GM10266 (cell line): ENCODE measurements at regions not wholly inside any gene's neighbourhood (a gene's known extent, or its start where the extent isn't known, plus 50 kb on each side); places are given as distances from the start of the nearest gene placed in this dataset.
"Not testable (repeated sequence)": the region's sequence is repeated elsewhere in the genome, so short reads cannot be mapped to it uniquely, and the experiment has no call there.

Experiments used
- DNase-seq: peaks from one replicate; pipeline ENCODE4 v3.0.0; 2012; ENCODE audit errors: extremely low spot score
- TF ChIP-seq, protein P1 (sequence below): IDR thresholded peaks from 2 replicates; pipeline ENCODE4 v1.5.1; 2012; ENCODE audit warnings: mild to moderate bottlenecking, low read depth; ENCODE audit not compliant: control insufficient read depth, insufficient read depth; ENCODE audit errors: missing control alignments

DNA sequence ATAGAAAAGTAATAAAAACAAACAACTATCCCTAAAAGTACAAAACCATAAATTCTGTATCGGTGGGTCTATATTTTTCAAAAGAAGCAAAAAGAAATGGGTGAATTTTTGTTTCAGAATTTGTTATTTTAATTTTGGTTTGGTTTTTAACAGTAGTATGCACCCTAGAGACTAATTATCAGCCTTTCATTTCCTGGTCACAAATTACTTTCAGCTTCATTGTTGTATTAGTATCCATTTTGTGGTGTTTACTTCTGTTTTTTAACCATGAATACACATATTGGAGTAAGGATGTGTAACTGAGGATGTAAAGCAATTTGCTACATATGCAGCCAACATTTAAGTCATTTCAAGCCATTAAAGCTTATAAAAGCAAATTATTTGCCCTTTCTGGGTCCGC, 97.8 kb downstream of the LUZP4 start:
- no peak for DNase-seq
- TF ChIP-seq, protein P1, sequence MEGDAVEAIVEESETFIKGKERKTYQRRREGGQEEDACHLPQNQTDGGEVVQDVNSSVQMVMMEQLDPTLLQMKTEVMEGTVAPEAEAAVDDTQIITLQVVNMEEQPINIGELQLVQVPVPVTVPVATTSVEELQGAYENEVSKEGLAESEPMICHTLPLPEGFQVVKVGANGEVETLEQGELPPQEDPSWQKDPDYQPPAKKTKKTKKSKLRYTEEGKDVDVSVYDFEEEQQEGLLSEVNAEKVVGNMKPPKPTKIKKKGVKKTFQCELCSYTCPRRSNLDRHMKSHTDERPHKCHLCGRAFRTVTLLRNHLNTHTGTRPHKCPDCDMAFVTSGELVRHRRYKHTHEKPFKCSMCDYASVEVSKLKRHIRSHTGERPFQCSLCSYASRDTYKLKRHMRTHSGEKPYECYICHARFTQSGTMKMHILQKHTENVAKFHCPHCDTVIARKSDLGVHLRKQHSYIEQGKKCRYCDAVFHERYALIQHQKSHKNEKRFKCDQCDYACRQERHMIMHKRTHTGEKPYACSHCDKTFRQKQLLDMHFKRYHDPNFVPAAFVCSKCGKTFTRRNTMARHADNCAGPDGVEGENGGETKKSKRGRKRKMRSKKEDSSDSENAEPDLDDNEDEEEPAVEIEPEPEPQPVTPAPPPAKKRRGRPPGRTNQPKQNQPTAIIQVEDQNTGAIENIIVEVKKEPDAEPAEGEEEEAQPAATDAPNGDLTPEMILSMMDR, result no peak

DNA sequence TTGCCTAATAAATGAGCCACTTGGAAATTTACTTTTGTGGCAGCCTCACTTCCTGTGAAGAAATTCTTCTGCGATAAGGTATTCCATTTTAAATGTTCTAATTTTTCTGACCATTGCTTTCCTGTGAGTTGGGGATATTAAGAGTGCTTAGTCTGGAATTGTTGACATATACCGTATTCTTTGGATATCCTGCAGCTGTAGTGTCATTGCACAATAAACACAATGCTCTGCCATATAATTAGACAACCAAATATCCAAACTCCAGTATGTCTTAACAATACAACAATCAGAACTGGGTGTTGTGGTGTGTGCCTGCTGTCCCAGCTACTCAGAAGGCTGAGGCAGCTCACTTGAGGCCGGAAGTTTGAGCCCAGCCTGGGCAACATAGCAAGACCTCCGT, 99.4 kb downstream of the LUZP4 start:
- TF ChIP-seq, protein P1, result no peak
- DNase-seq, result no peak

DNA sequence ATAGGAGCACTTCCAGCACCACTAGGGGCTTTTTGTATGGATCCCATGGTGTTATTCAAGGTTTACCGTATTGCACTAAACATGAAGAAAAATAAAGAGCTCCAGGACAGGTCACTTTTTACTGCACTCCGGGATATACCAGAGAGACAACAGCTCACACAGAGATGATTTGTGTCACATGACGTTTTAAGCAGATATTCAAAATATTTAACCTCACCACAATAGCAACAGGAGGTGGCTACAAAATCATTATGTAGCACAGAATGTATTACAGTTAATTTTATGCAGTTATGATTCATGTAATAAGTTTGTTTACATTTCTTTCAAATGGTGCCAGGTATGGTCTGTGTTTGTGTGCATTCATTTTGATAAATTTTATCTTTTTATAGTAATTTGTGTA, 100.6 kb downstream of the LUZP4 start:
- DNase-seq, result no peak
- TF ChIP-seq, protein P1, result no peak

DNA sequence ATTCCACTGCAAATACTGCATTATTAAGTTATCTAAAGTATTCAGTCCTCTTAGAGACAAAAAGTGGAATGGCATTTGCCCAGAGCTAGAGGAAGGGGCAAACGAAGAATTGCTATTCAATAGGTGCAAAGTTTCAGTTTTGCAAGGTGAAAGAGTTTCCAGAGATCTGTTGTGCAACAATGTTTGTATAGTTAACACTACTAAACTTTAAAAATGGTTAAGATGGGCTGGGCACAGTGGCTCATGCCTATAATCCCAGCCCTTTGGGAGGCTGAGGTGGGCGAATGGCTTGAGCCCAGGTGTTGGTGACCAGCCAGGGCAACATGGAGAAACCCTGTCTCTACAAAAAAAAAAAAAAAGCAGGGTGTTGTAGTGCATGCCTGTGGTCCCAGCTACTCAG, 102.5 kb downstream of the LUZP4 start:
- DNase-seq, result no peak
- TF ChIP-seq, protein P1, result no peak

DNA sequence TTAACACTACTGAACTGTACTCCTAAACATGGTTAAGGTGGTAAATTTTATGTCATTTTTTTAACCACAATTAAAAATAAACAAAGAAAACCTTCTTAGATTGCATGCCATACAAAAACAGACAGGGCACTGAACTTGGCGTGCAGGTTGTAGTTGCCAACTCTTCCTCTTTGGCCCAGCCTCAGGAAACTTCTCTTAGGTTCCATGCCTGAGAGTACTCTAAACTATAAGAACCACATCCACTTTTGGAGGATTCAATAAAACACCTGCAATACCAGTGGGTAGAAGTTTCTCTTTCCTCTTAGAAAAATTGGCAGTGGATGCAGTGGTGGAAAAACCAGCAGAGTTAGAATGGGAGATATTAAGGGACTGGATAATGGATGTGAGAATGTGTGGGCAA, 103.4 kb downstream of the LUZP4 start:
- TF ChIP-seq, protein P1, result no peak
- no peak for DNase-seq

DNA sequence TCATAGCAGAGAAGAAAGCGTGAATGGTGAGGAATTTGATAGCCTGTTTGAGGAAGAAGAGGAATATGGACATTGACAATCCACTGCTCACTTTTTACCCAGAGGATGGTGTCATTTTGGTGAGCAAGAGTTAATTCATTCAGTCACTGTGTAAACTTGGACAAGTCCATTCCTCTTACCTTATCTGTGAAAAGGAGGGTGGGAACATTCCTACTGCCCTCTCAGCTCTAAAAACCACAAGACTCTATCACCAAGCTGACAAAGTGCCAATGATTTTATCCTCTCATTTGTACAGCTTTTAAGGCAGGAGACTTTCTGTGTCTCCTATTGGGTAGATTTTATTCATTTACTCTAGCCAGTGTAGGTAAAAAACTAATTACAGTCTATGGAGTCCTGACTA, 103.8 kb downstream of the LUZP4 start:
- TF ChIP-seq, protein P1, result no peak
- no peak for DNase-seq

DNA sequence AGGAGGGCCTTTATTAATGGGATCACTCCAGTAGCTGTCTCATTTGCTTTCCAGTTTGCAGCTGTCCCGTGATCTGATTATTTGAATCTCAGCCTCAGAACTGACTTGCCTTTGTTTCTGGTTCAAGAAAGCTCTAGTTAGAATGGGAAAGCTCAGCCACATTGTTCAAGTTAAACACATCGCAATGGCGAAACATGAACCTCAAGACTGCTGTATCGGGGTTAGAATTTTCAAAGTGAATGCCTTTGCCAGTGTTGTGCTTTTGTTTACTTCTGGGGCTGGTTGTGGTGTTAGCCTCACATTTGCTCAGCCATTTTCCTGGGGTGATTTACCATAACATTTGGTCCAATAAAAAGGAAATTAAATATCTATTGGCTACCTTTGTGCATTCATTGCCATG, 105.3 kb downstream of the LUZP4 start:
- DNase-seq, result not testable (repeated sequence)

DNA sequence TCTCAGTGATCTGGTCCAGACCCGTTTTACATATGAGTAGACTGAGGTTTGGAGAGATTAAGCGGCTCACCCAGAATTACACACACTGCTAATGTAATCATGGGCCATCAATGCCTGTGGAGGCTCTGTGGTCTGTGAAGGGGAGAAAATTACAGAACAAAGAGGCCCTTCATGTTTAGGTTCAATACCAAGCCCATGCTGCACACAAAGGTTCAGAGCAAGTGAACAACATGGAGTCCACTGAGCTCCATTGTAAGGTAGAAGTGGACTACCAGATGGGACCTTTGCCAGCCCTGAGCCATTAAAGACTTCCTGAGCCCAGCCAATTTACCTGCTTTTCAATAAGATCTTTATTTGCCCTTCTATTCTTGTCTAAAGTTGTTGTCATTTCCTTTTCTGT, 109.8 kb downstream of the LUZP4 start:
- DNase-seq, result no peak
- TF ChIP-seq, protein P1, result no peak
